ENCODE measurements at regions not wholly inside any gene's neighbourhood (a gene's known extent, or its start where the extent isn't known, plus 50 kb on each side); places are given as distances from the start of the nearest gene placed in this dataset.

- intact Hi-C loops (cut with DNase I; ENCODE audit: low total_unique reads) = no loop called here
- 65 to 75% (median 69%) methylated on average over 6 of the region's 6 CpGs for WGBS, 5 donors
- H3K36me3 ChIP-seq = no peaks in the 10 kb centered on the region
- no peak for DNase-seq
- H3K9me3 ChIP-seq = peaks cover 0 to 9% (median 0%) of the 10 kb centered on the region in 4 donors
- H3K4me3 ChIP-seq = no peak overlapping the region
- no peaks in the 10 kb centered on the region for H3K4me1 ChIP-seq
- no peak for TF ChIP-seq POLR2A (IDR thresholded peaks at IDR 0.05)
- no peak for TF ChIP-seq POLR2AphosphoS5 (IDR thresholded peaks at IDR 0.05)
- TF ChIP-seq EP300 (IDR thresholded peaks at IDR 0.05) = no peak
- TF ChIP-seq, protein P1, sequence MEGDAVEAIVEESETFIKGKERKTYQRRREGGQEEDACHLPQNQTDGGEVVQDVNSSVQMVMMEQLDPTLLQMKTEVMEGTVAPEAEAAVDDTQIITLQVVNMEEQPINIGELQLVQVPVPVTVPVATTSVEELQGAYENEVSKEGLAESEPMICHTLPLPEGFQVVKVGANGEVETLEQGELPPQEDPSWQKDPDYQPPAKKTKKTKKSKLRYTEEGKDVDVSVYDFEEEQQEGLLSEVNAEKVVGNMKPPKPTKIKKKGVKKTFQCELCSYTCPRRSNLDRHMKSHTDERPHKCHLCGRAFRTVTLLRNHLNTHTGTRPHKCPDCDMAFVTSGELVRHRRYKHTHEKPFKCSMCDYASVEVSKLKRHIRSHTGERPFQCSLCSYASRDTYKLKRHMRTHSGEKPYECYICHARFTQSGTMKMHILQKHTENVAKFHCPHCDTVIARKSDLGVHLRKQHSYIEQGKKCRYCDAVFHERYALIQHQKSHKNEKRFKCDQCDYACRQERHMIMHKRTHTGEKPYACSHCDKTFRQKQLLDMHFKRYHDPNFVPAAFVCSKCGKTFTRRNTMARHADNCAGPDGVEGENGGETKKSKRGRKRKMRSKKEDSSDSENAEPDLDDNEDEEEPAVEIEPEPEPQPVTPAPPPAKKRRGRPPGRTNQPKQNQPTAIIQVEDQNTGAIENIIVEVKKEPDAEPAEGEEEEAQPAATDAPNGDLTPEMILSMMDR (IDR thresholded peaks at IDR 0.05) = no peak
- no peaks in the 10 kb centered on the region for H3K27me3 ChIP-seq
- H3K27ac ChIP-seq = no peak overlapping the region
These were observed 269.1 kb downstream of the ZNF248 start for GRCh38 chr10:37588299-37588698.

- H3K4me1 ChIP-seq = peaks cover 0 to 9% (median 0%) of the 10 kb centered on the region in 4 donors
- H3K9me3 ChIP-seq = no peaks in the 10 kb centered on the region
- H3K36me3 ChIP-seq = no peaks in the 10 kb centered on the region
- no peak overlapping the region for H3K4me3 ChIP-seq
- no peak overlapping the region for H3K27ac ChIP-seq
- DNase-seq = no peak
- H3K27me3 ChIP-seq = no peaks in the 10 kb centered on the region
- TF ChIP-seq, protein P1 (IDR thresholded peaks at IDR 0.05) = no peak
- TF ChIP-seq POLR2AphosphoS5 (IDR thresholded peaks at IDR 0.05) (no peak), EP300 (IDR thresholded peaks at IDR 0.05) (no peak), POLR2A (IDR thresholded peaks at IDR 0.05) (no peak)
- 23 to 34% (median 25%) methylated on average over 4 of the region's 4 CpGs for WGBS, 5 donors
- intact Hi-C loops (cut with DNase I; ENCODE audit: low total_unique reads) = no loop called here
These were observed 272.8 kb downstream of the ZNF248 start for GRCh38 chr10:37584643-37585042.

GRCh38 chr10:37582237-37582636 is 275.2 kb downstream of the ZNF248 start:
- H3K4me3 ChIP-seq = no peak overlapping the region
- no peak overlapping the region for H3K27ac ChIP-seq
- intact Hi-C loops (cut with DNase I; ENCODE audit: low total_unique reads) = no loop called here
- TF ChIP-seq, protein P1 (IDR thresholded peaks at IDR 0.05) = no peak
- no peak for TF ChIP-seq EP300 (IDR thresholded peaks at IDR 0.05)
- no peak for TF ChIP-seq POLR2A (IDR thresholded peaks at IDR 0.05)
- no peak for TF ChIP-seq POLR2AphosphoS5 (IDR thresholded peaks at IDR 0.05)
- H3K27me3 ChIP-seq = no peaks in the 10 kb centered on the region
- DNase-seq = no peak
- no peaks in the 10 kb centered on the region for H3K36me3 ChIP-seq
- H3K9me3 ChIP-seq = peaks cover 0 to 2% (median 0%) of the 10 kb centered on the region in 4 donors
- peaks cover 0 to 9% (median 0%) of the 10 kb centered on the region in 4 donors for H3K4me1 ChIP-seq

- Histone ChIP-seq H3K27me3 (no peaks in the 10 kb centered on the region), H3K27ac (no peak overlapping the region), H3K4me1 (no peaks in the 10 kb centered on the region), H3K9me3 (peaks cover 0 to 13% (median 0%) of the 10 kb centered on the region in 4 donors), H3K4me3 (no peak overlapping the region), H3K36me3 (no peaks in the 10 kb centered on the region)
- no peak for TF ChIP-seq EP300 (IDR thresholded peaks at IDR 0.05)
- TF ChIP-seq POLR2A (IDR thresholded peaks at IDR 0.05) = no peak
- no peak for TF ChIP-seq POLR2AphosphoS5 (IDR thresholded peaks at IDR 0.05)
- TF ChIP-seq, protein P1 (IDR thresholded peaks at IDR 0.05) = no peak
- intact Hi-C loops (cut with DNase I; ENCODE audit: low total_unique reads) = no loop called here
- no peak for DNase-seq
- 81 to 87% (median 84%) methylated on average over 1 of the region's 1 CpG for WGBS, 5 donors
These were observed 281.3 kb downstream of the ZNF248 start for GRCh38 chr10:37576154-37576553.
